Trophoblast cell (in vitro differentiated cells and primary cell): ENCODE measurements at regions not wholly inside any gene's neighbourhood (a gene's known extent, or its start where the extent isn't known, plus 50 kb on each side); places are given as distances from the start of the nearest gene placed in this dataset.

Experiments used
- DNase-seq, 2 donors: peaks; one replicate each; pipeline ENCODE4 v3.0.0-alpha.2; 2016
- H2AFZ ChIP-seq: 2 replicates; pipeline ENCODE4 v1.6.1; 2013; ENCODE audit warnings: low read length, moderate library complexity, mild to moderate bottlenecking; ENCODE audit not compliant: insufficient read depth, poor library complexity
- H2AK5ac ChIP-seq: 2 replicates; pipeline ENCODE4 v1.6.1; 2013; ENCODE audit warnings: mild to moderate bottlenecking, low read length
- H2BK120ac ChIP-seq: 2 replicates; pipeline ENCODE4 v1.6.1; 2013; ENCODE audit warnings: low read length, mild to moderate bottlenecking, moderate library complexity; ENCODE audit not compliant: insufficient read depth, poor library complexity
- H2BK12ac ChIP-seq: 2 replicates; pipeline ENCODE4 v1.6.1; 2013; ENCODE audit warnings: mild to moderate bottlenecking, low read length, moderate library complexity
- H2BK5ac ChIP-seq: 2 replicates; pipeline ENCODE4 v1.6.1; 2013; ENCODE audit warnings: low read length, low read depth, moderate library complexity, mild to moderate bottlenecking; ENCODE audit not compliant: poor library complexity
- H3K14ac ChIP-seq: 2 replicates; pipeline ENCODE4 v1.6.1; 2013; ENCODE audit warnings: mild to moderate bottlenecking, low read length
- H3K18ac ChIP-seq: 2 replicates; pipeline ENCODE4 v1.6.1; 2013; ENCODE audit warnings: mild to moderate bottlenecking, low read length
- H3K23ac ChIP-seq: 2 replicates; pipeline ENCODE4 v1.6.1; 2013; ENCODE audit warnings: low read length
- H3K27ac ChIP-seq: 2 replicates; pipeline ENCODE4 v1.5.1; 2013; ENCODE audit warnings: low read depth, mild to moderate bottlenecking, inconsistent platforms, low read length, moderate library complexity
- H3K27me3 ChIP-seq: 2 replicates; pipeline ENCODE4 v1.6.1; 2013; ENCODE audit warnings: inconsistent platforms, mild to moderate bottlenecking, low read length, moderate library complexity; ENCODE audit not compliant: insufficient read depth
- H3K36me3 ChIP-seq, 2 experiments: 1 replicate in 1 of 2; 2 replicates in 1 of 2; pipeline ENCODE4 v1.6.1; 2013; ENCODE audit warnings: low read length in 2 of 2, mild to moderate bottlenecking in 2 of 2, moderate library complexity in 1 of 2; ENCODE audit not compliant: insufficient read depth in 2 of 2, control insufficient read depth in 1 of 2
- H3K4ac ChIP-seq: 2 replicates; pipeline ENCODE4 v1.6.1; 2013; ENCODE audit warnings: low read depth, mild to moderate bottlenecking, low read length, moderate library complexity
- H3K4me1 ChIP-seq, 2 experiments: 1 replicate in 1 of 2; 2 replicates in 1 of 2; pipeline ENCODE4 v1.6.1; 2013; ENCODE audit warnings: low read length in 2 of 2, mild to moderate bottlenecking in 2 of 2, moderate library complexity in 1 of 2; ENCODE audit not compliant: insufficient read depth in 2 of 2, control insufficient read depth in 1 of 2
- H3K4me2 ChIP-seq: 2 replicates; pipeline ENCODE4 v1.6.1; 2013; ENCODE audit warnings: inconsistent platforms, mild to moderate bottlenecking, low read length, moderate library complexity
- H3K4me3 ChIP-seq: 2 replicates; pipeline ENCODE4 v1.5.1; 2013; ENCODE audit warnings: mild to moderate bottlenecking, low read depth, low read length, inconsistent platforms
- H3K79me1 ChIP-seq: one replicate; pipeline ENCODE4 v1.6.1; 2013; ENCODE audit warnings: low read length
- H3K79me2 ChIP-seq: 2 replicates; pipeline ENCODE4 v1.6.1; 2013; ENCODE audit warnings: low read length, mild to moderate bottlenecking; ENCODE audit not compliant: control insufficient read depth, insufficient read depth, poor library complexity
- H3K9ac ChIP-seq: 2 replicates; pipeline ENCODE4 v1.6.1; 2013; ENCODE audit warnings: mild to moderate bottlenecking, low read length
- H3K9me3 ChIP-seq: 2 replicates; pipeline ENCODE4 v1.6.1; 2013; ENCODE audit warnings: low read depth, mild to moderate bottlenecking, control low read depth, inconsistent platforms, low read length; ENCODE audit not compliant: insufficient read depth
- H4K12ac ChIP-seq: 2 replicates; pipeline ENCODE4 v1.6.1; 2013; ENCODE audit warnings: low read depth, mild to moderate bottlenecking, low read length, moderate library complexity
- H4K8ac ChIP-seq: 2 replicates; pipeline ENCODE4 v1.6.1; 2013; ENCODE audit warnings: low read depth, mild to moderate bottlenecking, low read length, moderate library complexity
- H4K91ac ChIP-seq: one replicate; pipeline ENCODE4 v1.6.1; 2013; ENCODE audit warnings: low read depth, mild to moderate bottlenecking, low read length, moderate library complexity
- WGBS: extraction: QIAGEN DNeasy Blood & Tissue Kit; methylation state at CpG from one replicate; pipeline ENCODE4 v1.1.7; 2013; ENCODE audit warnings: missing lambda C conversion rate; ENCODE audit not compliant: insufficient read length, insufficient coverage; ENCODE audit errors: extremely low coverage; 5-methylcytosine and 5-hydroxymethylcytosine counted together

DNA sequence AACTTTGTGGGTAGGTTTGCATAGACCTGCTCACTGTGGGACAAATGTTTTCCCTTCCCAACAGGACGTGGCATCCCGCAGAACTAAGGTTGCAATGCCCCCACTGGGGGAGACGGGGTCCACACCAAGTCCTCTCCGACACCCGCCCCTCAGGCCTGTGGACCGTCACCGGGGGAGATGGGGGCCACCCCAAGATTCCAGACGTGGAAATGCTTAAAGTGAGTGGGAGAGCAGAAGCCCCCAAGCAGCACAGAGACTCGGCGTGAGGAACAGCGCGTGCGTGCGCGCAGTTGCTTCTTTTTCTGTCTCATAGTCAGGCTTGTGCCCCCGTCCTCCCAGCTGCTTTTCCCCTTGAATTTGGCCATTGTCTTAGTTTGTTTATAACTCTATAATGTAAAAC, 826.3 kb upstream of the SALL3 start:
- Histone ChIP-seq H3K14ac (no peak overlapping the region), H2AK5ac (no peak overlapping the region), H2BK120ac (no peak overlapping the region), H3K36me3 (no peaks in the 10 kb centered on the region), H4K12ac (no peak overlapping the region), H3K18ac (no peak overlapping the region), H3K4ac (no peak overlapping the region), H2BK12ac (no peak overlapping the region), H4K91ac (no peak overlapping the region), H3K9ac (no peak overlapping the region), H3K4me2 (no peak overlapping the region), H2AFZ (no peak overlapping the region), H3K23ac (no peak overlapping the region), H3K27ac (no peak overlapping the region), H3K4me1 (no peaks in the 10 kb centered on the region), H2BK5ac (no peak overlapping the region), H3K27me3 (no peaks in the 10 kb centered on the region), H3K79me1 (no peaks in the 10 kb centered on the region), H3K4me3 (no peak overlapping the region), H3K9me3 (peaks cover 6% of the 10 kb centered on the region), H3K79me2 (no peaks in the 10 kb centered on the region), H4K8ac (no peak overlapping the region)
- WGBS, result no CpG with 5 or more reads among the region's 16 CpGs
- no peak for DNase-seq

- Histone ChIP-seq H4K8ac (no peak overlapping the region), H3K9ac (no peak overlapping the region), H3K36me3 (no peaks in the 10 kb centered on the region), H3K4me1 (no peaks in the 10 kb centered on the region), H2BK120ac (no peak overlapping the region), H2BK12ac (no peak overlapping the region), H2AFZ (no peak overlapping the region), H4K12ac (no peak overlapping the region), H3K4me3 (no peak overlapping the region), H3K79me1 (no peaks in the 10 kb centered on the region), H3K4me2 (no peak overlapping the region), H3K23ac (no peak overlapping the region), H3K18ac (no peak overlapping the region), H3K79me2 (no peaks in the 10 kb centered on the region), H3K14ac (no peak overlapping the region), H4K91ac (no peak overlapping the region), H3K9me3 (peaks cover 6% of the 10 kb centered on the region), H3K4ac (no peak overlapping the region), H2AK5ac (no peak overlapping the region), H3K27me3 (no peaks in the 10 kb centered on the region), H3K27ac (no peak overlapping the region), H2BK5ac (no peak overlapping the region)
- no peak for DNase-seq
- no CpG with 5 or more reads among the region's 9 CpGs for WGBS
These were observed 825.2 kb upstream of the SALL3 start for GRCh38 chr18:78154444-78154843.

DNA sequence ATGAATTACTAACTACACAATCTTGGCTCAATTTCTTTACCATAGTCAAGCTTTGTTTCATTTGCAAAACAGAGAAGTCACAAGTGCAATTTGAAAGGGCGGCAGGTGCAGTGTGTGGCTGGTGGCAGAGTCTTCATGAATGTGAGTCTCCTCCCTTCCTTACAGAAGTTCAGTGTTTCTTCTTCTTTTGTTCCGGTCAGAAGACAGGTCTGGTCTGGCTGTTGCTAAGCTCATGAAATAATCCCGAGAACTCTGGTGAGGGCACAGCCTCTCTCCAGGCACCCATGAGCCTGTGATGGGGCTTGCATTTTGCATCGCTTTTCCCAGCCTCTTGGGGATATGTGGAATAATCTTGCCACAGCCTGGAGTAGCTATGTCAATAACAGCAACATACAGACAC, 824.8 kb upstream of the SALL3 start:
- Histone ChIP-seq H3K9ac (no peak overlapping the region), H3K27ac (no peak overlapping the region), H3K4me3 (no peak overlapping the region), H3K4ac (no peak overlapping the region), H2BK12ac (no peak overlapping the region), H2AK5ac (no peak overlapping the region), H3K4me2 (no peak overlapping the region), H3K23ac (no peak overlapping the region), H2AFZ (no peak overlapping the region), H4K91ac (no peak overlapping the region), H4K8ac (no peak overlapping the region), H3K36me3 (no peaks in the 10 kb centered on the region), H2BK120ac (no peak overlapping the region), H4K12ac (no peak overlapping the region), H2BK5ac (no peak overlapping the region), H3K18ac (no peak overlapping the region), H3K14ac (no peak overlapping the region), H3K4me1 (no peaks in the 10 kb centered on the region), H3K27me3 (no peaks in the 10 kb centered on the region), H3K79me2 (no peaks in the 10 kb centered on the region), H3K9me3 (peaks cover 6% of the 10 kb centered on the region), H3K79me1 (no peaks in the 10 kb centered on the region)
- no CpG with 5 or more reads among the region's 4 CpGs for WGBS
- DNase-seq, result no peak

- H3K4me2 ChIP-seq, result no peak overlapping the region
- no peak overlapping the region for H3K23ac ChIP-seq
- peaks cover 4% of the 10 kb centered on the region for H3K9me3 ChIP-seq
- no peak overlapping the region for H3K9ac ChIP-seq
- H3K4me3 ChIP-seq, result no peak overlapping the region
- no peaks in the 10 kb centered on the region for H3K79me1 ChIP-seq
- no peak overlapping the region for H2BK120ac ChIP-seq
- no peaks in the 10 kb centered on the region for H3K79me2 ChIP-seq
- no peak overlapping the region for H3K18ac ChIP-seq
- no peak overlapping the region for H2AK5ac ChIP-seq
- H3K27me3 ChIP-seq, result no peaks in the 10 kb centered on the region
- H4K91ac ChIP-seq, result no peak overlapping the region
- DNase-seq, result no peak
- no peak overlapping the region for H4K12ac ChIP-seq
- H3K14ac ChIP-seq, result no peak overlapping the region
- H4K8ac ChIP-seq, result no peak overlapping the region
- no peak overlapping the region for H2AFZ ChIP-seq
- no peak overlapping the region for H2BK5ac ChIP-seq
- H2BK12ac ChIP-seq, result no peak overlapping the region
- H3K4ac ChIP-seq, result no peak overlapping the region
- no peaks in the 10 kb centered on the region for H3K36me3 ChIP-seq
- no CpG with 5 or more reads among the region's 1 CpG for WGBS
- no peak overlapping the region for H3K27ac ChIP-seq
- no peaks in the 10 kb centered on the region for H3K4me1 ChIP-seq
These were observed 823.2 kb upstream of the SALL3 start for GRCh38 chr18:78156466-78156865.
